Tongue (tissue), 1 donor: ENCODE measurements at regions not wholly inside any gene's neighbourhood (a gene's known extent, or its start where the extent isn't known, plus 50 kb on each side); places are given as distances from the start of the nearest gene placed in this dataset.

Source experiments
- DNase-seq: peaks from one replicate; pipeline ENCODE4 v3.0.0-alpha.2; 2015

GRCh38 chr13:105349082-105349723, 1186.3 kb downstream of the EFNB2 start:
- DNase-seq = no peak

DNA sequence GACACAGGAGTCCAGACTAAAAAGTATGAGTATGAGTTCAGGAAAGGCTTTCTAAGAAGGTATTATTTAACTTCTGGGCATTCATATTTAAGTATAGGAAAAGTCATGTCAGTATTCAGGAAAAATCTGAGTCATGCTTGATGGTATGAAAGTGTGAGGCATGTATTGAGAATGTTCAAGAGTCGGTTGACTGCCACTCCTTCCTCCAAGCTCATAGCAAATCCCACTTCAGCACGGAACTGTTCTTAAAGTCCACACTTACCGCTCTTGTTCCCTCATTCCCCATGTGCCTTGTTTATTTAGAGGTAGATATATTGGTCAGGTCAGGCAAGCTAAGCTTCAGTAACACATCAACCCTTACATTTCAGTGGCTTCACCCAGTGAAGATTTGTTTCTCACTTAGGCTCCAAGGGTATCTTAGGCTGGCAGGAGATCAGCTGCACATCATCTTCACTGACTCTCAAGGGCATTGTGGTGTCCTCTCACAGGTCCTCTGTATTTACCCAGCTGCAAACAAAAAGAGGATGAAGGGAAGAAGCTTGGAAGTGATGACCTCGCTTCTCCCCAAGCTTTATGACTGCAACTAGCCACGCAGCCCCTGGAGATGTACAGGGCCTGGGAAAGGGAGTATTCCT, 1189.2 kb downstream of the EFNB2 start:
- DNase-seq = no peak

DNA sequence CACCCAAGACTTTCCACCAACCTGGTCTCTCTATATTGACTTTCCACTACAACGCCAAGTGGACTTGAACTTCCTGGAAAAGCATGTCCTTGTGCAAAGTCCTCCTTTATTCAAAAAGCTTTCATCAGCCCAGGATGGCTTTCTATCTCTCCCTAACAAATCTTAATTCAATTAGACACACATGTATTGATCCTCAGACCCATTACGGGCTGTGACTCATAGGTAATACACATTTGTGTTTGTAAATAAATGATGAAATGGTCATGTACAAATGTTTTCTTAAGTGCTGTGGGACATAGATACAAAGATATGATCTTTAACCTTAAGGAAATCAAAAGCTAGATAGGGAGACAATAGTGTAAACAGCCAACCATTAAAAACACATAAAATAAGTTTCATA, 1189.7 kb downstream of the EFNB2 start:
- DNase-seq = no peak

GRCh38 chr13:105345131-105345530, 1190.3 kb downstream of the EFNB2 start:
- DNase-seq = no peak

DNA sequence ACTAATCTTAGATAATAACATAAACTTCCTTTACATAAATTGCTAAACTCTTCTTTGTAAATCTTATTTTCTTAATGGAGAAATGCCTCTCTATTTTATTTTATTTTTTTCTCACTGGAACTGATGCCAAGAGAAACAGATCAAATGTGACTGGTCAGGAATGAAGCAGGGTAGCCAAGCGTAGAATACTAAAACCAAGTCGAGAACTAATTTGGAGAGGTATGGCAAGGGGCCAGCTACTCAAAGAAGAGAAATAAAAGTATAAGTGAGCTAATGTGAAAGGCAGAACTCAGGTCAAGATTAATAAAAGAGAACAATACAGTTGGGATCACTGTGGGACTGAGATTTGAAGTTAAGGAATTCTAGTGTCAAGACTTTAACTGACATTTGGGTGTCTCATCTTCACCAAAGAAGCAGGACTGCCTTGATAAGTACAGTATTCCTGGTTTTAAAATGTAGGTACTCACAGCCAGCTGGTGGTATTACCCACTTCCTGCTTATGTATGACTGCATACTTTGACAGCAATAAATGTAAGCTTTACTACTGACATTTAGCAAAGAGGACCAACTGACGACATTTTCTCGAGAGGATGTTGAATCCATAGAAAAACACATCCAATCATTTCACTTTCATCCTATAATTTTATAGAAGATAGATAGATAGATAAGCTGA, 1192.2 kb downstream of the EFNB2 start:
- no peak for DNase-seq

- DNase-seq = no peak
These were observed 1193.1 kb downstream of the EFNB2 start for GRCh38 chr13:105342281-105342820.

GRCh38 chr13:105341758-105342157, 1193.7 kb downstream of the EFNB2 start:
- no peak for DNase-seq

GRCh38 chr13:105341256-105341655, 1194.2 kb downstream of the EFNB2 start:
- DNase-seq = no peak

DNA sequence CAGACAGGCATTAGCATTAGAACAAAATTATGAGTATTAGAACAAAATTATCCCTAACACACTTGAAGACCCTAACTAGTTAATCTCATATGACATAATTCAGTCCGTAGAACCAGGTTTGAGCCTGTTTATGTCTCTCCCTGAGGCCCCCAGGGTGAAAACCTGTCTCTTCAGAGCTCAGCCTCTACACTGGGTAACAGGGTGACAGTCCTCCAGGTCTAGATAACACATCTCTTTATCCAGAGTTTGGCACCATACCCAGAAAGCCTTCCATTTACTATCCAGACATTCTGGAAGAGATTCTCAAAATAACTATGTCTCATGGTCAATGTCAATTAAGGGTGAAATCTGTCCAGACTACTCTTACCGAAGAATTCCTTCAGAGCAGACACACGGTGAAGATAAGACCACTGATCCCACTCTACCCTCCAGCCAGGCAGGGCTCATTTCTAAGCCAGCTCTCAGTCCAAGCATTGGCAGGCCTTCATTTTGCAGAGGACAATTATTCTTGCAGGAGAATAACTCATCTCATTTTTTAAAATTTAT, 1195.3 kb downstream of the EFNB2 start:
- DNase-seq = no peak

GRCh38 chr13:105338773-105339172, 1196.7 kb downstream of the EFNB2 start:
- DNase-seq = no peak

DNA sequence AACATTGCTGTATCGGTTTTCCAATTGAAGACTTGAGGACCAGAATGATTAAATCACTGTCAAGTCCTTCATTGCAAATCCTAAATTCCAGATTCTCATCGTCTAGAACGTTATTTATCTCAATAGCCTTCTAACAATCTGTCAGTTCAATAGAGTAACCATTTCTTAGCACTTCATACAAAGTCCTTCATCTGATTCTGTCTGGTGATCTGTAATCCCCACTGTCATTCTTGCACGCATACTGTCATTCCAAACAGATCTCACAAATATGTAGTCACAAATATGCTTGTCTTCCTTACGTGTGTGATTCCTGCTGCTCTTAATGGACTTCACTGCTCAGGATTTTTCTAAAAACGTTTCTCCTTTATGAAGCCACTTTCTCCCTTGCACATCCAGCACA, 1197.5 kb downstream of the EFNB2 start:
- no peak for DNase-seq

GRCh38 chr13:105336706-105337576, 1198.5 kb downstream of the EFNB2 start:
- no peak for DNase-seq

- no peak for DNase-seq
These were observed 1201.3 kb downstream of the EFNB2 start for GRCh38 chr13:105334211-105334610.

DNA sequence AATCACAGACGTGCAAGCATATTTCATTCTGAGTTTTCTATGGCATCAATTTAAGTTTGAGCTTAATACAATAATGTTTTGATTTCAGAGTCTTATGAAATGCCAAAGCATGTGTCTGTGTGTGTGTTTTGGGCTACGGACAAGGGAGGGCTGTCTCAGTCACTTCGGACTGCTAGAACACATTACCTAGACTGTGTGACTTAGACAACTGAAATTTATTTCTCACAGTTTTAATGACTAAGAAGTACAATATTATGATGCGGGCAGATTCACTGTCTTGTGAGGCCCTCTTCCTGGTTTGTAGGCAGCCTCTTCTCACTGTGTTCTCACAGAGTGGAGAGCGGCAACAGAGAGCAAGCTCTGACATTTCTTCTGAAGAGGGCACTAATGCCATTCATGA, 1202.0 kb downstream of the EFNB2 start:
- DNase-seq = no peak

DNA sequence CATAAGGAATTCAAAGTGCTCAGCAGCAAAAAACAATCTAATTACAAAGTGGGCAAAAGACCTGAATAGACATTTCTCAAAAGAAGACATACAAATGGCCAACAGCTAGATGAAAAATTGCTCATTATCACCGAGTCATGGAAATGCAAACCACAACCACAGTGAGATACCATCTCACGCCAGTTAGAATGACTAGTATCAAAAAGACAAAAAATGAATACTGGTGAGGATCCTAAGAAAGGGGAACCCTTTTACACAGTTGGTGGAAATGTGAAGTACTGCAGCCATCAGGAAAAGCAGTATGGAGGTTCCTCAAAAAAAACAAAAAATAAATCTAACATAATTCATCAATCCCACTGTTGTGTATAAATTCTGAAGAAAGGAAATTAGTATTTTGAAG, 1206.1 kb downstream of the EFNB2 start:
- no peak for DNase-seq

GRCh38 chr13:105328212-105328611, 1207.2 kb downstream of the EFNB2 start:
- DNase-seq = no peak

DNA sequence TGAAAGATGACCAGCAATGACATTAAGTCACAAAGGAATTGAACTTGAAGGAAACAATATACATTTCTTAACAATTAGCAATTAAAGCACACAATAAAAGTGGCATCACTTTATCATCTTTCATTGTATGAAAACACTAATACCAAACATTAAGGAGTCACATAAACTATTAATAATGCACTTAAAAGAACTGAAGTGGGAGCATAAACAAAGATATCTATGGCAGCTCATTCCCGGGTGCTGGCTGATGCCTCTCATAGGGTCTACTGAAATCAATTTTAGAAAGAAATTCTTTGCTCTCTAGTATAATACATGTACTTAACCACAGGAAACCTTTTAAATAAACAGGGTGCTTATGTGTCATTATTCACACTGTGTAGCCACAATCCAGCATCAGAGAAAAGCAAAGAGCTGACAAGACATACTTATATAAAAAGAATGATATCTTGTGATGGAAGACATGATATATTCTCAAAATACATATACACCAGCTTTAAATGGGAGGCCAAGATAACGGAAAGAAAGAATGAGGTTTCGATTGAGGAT, 1207.8 kb downstream of the EFNB2 start:
- no peak for DNase-seq

DNA sequence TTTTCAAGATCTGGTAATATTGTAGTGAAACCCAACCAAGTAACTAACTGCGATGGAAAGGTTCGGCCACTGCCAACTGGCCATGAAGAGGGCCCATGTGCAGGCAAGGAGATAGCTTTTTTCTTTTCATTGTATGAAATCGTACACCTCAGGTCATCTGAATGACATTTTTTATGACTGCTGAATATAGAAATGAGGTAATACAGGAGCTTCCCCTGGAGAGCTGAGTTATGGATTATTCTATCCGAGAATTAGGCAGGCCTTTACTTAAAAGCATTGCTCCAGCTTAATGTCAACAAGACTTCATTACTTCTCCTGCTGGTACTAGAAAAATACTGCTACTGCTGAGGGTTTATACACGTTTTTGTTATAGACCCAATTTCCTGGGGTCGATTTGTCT, 1215.6 kb downstream of the EFNB2 start:
- no peak for DNase-seq

GRCh38 chr13:105316731-105317130, 1218.7 kb downstream of the EFNB2 start:
- DNase-seq = no peak

DNA sequence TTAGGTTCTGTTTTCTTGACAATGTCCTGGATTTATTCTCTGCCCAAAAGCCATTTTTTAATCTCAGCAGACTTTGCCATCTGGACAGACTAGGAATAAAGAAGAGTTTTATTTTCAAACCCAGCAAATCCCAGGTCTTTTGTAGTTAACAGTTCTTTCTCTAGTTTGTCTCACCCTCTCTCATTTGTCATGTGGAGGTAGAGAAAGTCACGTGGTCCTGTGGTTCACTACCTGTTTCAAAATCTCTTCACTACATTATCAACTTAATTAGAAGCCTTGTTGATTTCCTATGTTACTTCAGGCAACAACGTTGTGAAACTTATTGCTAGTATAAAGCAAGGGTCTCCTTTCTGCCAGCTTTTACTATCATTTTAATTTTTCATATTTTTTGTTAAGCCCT, 1222.6 kb downstream of the EFNB2 start:
- no peak for DNase-seq

- no peak for DNase-seq
These were observed 1224.4 kb downstream of the EFNB2 start for GRCh38 chr13:105311094-105311493.

GRCh38 chr13:105307776-105308175, 1227.7 kb downstream of the EFNB2 start:
- DNase-seq = no peak
